GM21423 (cell line): ENCODE measurements at regions not wholly inside any gene's neighbourhood (a gene's known extent, or its start where the extent isn't known, plus 50 kb on each side); places are given as distances from the start of the nearest gene placed in this dataset.
"Not testable (repeated sequence)": the region's sequence is repeated elsewhere in the genome, so short reads cannot be mapped to it uniquely, and the experiment has no call there.

Experiments
- ATAC-seq: cut with Tn5 transposase; IDR thresholded peaks from one replicate; pipeline ENCODE4 v1.9.1; 2021; ENCODE audit warnings: mild to moderate bottlenecking, moderate library complexity; ENCODE audit not compliant: unreplicated experiment

DNA sequence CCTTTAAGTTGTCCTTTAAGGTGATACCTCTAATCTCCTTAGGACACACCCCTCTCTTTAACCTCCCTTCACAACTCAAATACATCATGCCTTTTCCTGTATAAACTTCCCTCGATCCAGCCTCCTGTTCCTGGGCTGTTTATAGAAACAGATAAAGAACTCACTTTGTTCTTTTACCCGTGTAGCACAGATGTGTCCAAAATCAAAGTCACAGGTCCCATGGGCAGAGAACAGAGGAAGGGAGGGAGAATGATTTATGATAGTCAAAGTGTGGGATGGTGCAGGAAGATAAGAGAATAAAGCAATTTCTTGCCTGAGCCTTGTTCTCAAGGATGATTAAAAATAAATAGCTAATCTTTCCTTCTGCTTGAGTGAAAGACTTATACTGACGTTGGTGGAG, 50.3 kb upstream of the CABCOCO1 start:
- no peak for ATAC-seq

DNA sequence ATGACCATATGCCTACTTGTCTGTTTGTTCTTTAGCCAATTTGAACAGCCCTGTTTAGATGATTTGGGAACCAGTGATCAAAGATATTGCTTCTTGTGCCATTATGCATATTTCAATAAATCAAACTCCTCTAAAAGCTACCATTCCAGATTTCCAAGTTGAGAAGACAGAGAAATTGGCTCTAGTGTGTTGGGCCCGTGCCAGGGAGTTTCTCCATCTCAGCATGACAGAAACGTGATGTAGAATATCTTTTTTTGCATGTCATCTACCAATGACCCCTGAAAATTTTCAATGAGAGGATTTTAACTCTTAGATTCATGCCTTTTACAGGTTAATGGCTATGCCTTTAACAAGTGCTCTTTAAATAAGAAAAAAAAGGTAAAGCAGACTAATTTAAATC, 50.7 kb upstream of the CABCOCO1 start:
- no peak for ATAC-seq

DNA sequence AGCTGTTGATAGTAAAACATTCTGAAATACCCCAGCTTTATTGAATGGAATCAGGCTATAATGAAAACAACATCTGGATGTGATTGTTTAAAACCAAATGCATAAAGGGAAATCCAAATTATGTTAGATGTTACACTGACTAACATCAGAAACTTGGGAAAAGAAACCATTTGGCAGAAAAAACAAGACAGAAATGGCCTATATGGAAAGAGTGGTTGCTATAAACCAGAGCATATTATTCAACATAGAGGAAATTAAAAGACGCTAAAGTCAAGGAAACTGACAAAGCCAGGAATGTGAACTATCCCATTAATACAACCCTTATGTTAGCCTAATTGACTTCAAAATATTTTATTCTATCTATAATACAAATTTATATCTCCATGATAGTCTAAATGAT, 53.0 kb upstream of the CABCOCO1 start:
- no peak for ATAC-seq

DNA sequence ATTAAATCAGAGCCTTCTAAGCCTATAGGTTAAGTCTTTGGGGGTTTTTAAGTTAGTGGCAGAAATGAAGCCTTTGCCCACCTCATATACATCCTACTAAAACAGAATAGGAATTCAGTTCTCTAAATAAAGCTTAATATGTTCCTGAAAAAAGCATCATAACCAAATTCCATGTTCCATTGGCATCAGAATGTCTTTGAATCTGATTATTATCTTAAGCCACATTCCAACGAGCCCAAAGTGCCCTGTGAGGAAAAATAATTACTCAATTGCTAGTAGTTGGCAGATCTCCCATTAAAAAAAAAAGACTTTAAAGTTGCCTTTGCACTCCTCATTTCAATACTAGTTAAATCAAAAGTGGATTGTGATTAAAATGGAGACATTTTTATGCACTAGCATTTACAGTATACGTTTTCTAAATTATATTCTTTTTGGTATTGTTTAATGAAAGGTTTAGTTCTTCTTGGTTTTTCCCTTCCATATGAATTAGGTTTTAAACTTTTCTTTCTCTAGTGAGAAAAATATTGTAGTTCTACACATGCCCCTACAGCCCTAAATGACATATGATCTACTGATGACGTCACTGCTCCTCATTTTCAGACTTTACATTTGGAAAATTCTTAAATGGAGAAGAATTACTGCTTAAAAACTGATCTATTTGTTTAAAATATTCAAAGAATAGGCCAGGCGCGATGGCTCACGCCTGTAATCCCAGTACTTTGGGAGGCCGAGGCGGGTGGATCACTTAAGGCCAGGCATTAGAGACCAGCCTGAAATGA, 54.3 kb upstream of the CABCOCO1 start:
- no peak for ATAC-seq

DNA sequence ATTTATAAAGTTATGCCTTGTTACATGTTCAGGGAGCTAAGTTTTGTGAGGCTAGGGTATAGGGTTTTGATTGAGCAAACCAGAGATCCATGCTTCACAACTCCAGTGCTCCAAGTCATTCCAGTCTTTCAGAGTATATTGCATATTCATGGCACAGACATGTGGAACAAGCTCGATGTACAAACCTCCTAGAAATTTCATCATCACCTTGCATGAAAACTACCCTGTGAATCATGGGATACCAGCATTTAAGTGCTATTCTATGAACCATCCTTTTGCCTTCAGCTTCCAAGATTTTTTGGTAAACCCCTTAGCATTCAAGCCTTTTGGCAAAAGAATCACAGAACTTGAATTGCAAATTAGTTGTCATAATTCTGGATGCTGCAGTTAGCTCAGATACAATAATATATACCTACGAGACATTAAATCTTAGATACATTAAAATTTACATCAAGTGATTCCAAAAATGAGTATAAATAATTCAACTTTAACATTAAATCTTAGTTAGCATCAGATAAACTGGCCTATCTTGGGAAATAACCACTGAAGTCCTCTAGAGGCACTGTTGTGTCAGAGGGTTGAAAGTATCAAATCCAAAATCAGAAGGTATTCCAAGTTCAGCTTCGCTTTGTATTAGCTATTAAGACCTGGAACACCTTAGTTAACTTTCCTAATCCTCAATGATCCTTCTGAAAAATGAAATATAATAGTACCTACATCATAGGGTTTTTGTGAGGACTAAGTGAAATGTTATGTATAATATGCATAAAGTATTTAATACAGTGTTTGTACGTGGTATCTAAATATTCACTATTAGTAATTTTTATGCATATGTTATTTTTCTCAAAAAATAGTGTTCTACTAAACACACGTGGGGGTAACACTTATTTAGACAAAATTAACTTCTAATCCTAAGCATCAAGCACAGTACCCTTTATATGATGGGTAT, 55.5 kb upstream of the CABCOCO1 start:
- ATAC-seq: no peak

DNA sequence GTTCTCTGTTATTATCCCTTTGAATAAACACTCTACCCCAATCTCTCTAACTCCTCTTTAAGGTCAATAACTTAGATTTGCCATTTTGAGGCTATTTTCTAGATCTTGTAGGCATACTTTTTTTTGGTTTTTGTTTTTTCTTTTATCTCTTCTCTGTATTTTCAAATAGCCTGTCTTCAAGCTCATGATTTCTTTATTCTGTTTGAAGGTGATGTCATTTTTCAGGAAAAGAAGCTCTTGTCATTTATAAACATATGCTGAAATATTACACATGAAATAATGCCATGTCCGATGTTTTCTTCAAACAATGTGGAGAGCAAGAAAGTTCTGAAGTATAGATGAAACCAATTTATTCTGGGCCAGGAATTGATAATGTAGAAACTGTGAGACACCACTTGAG, 57.5 kb upstream of the CABCOCO1 start:
- no peak for ATAC-seq

DNA sequence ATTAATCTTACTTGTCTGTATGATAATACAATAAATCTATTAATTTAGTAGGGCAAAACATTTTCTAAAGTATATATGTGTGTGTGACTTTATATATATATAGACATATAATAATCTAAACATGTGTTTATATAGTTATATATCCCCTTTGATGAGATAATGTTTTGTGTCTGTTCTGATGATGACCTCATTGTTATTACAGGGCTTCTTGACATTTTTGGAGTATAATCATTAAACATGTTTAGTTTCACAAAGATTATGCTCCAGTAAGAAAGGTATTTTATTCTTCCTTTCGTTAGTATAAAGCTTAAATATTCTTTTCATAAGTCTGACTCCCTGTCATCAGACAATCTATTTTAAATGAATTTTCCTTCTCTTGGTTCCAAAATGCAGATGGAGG, 62.3 kb upstream of the CABCOCO1 start:
- no peak for ATAC-seq

DNA sequence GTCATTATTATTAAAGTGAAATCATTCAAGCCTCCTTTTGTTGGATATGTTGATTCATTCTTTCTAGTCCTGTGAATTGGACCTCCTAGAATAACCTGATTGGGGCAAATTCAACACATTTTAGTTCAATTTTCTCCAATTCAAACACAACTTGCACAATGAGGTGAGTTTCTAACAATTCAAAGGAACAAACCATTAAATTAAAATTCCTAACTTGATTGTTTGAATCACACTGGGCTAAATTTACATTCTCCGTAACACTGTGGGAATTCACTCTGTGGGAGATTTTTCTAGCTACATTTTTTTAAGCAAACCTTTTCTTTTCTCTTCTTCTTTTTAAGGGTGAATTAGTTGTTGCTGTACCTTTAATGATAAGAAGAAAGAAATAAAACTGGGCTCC, 68.3 kb upstream of the CABCOCO1 start:
- ATAC-seq: no peak

DNA sequence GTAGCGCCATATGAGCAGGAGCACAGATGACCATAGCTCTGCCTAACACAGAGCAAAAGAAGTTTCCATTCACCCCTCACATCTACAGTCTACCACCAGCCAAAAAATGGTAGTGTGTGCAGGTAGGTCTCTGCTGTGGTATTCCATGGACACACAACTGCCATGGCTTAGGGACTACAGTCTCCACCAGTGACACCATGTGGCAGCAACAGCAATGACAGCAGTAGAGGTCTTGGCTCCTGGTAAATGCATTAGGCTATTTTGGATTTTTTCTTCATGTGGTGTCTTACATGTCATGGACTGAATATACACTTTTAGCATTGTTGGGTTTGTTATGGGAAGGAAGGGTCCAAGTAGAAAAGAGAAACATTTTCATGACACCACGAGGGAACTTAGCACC, 70.1 kb upstream of the CABCOCO1 start:
- no peak for ATAC-seq

DNA sequence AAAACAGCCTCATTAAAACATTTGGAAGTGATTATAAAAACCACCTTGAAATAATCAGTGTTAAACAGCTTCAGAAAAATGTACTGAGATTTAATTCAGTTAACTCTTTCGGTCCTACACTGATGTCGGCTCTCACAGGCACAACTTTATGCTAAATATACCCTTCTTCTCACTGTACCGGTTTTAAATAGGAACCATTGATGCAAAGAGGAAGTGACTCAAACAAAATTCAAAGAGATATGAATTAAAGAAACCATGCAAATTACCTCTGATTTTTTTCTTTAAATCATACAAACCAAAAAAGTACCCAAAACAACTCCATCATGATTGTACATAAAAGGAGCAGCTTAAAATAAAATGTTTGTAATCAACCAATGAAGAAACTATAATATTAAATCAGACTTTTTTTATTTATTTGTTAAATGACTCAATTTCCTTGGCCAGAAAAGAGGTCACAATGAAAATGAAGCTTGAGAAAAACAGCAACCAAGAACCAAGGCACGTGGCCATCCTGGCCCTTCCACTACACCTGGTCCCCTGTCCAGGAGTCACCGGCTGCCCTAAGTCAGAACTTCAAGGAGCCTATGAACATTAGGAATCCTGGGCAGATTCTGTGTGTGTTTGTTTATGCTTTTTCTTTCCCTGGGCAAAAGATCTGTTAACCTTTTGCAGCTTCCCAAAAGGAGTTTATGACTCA, 73.0 kb upstream of the CABCOCO1 start:
- ATAC-seq: no peak

DNA sequence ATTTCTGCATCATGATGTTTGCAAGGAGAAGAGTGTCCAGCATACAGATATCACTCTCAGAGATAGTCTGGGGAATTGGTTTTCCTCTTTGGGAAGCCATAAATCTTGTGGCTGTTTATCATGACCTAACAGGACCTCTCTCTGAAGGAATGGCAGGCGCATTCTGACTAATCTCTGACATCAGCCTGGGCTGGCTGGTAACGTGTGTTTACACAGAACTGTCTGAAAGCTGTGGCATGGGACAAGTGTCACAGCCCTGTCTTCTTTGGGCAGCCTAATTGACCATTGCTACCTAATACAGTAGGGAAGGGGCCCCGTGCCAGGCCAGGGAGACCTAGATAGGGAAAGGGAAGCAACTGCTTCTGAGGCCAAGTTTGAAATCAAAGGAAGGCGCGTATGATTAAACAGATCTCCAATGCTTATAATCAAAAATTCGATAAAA, 73.9 kb upstream of the CABCOCO1 start:
- ATAC-seq: no peak

DNA sequence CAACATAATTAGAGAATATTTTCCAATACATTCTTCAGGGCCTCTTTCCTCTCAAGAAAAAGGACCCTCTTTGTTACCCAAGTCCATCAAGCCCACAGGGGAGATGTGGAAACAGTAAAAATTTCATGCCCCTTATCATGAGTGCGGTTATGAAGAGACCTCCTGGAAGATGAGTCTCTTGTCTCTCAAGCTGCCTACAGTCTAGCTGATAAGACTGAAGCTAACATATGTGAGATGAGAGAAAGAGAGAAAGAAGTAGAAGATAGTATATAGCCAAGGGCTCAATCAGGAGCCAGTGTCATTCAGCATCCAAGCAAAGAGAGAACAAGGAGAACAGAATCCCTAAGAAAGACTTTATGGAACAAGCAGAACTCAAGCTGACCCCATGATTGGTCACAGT, 75.9 kb upstream of the CABCOCO1 start:
- no peak for ATAC-seq

DNA sequence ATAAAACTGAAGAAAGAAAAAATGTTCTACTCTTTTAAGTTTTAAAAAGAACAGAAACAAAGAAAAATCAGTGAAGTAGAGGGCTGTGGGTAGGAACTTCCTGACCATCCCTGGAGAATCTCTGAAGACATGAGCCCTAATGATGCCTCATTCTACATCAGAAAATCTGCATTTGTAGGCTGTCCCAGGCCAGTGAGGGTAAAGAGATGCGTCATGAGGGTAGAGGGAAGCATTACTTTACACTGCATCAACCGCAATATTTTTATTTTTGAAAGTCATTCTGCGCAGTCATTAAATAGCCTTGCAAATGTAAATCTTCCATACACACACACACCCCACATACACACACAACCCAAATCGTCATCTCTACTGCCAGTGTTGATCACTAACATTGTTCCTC, 82.1 kb upstream of the CABCOCO1 start:
- ATAC-seq: no peak

DNA sequence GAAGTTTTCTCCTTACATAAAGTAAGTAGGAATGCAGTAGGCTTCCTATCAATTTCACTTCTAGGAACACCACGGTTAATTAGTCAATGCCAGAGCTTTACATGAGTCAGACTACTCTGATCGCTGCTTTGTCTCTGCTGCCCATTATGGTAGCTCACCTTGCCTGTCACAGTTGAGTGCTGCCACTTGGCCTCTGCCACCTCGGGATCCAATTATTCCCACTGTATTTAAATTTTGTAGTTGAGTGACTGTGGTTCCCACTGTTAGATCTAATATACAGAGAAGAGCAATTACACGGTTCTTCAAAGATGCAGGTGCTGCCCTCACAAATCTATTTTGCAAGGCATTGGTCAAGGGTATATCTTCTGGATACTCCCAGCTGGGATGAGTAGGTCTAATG, 92.5 kb upstream of the CABCOCO1 start:
- not testable (repeated sequence) for ATAC-seq

DNA sequence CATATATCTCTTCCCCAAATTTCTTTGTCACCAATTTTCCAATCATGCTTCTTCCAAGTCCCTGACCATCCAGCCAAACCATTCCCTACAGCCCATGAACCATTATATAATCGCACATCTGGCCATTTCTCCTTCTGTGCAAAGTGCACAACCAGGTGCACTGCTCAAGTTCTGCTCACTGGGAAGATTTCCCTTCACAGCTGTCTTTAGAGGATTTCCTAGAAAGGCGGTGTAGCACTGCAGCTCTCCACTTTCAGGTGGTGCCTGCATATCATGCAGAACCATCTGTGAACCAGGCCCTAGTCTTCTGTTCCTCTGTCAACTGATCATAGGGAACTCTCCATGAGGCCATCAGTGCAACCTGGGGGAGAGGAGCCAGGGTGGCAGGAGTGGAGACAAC, 95.0 kb upstream of the CABCOCO1 start:
- no peak for ATAC-seq

DNA sequence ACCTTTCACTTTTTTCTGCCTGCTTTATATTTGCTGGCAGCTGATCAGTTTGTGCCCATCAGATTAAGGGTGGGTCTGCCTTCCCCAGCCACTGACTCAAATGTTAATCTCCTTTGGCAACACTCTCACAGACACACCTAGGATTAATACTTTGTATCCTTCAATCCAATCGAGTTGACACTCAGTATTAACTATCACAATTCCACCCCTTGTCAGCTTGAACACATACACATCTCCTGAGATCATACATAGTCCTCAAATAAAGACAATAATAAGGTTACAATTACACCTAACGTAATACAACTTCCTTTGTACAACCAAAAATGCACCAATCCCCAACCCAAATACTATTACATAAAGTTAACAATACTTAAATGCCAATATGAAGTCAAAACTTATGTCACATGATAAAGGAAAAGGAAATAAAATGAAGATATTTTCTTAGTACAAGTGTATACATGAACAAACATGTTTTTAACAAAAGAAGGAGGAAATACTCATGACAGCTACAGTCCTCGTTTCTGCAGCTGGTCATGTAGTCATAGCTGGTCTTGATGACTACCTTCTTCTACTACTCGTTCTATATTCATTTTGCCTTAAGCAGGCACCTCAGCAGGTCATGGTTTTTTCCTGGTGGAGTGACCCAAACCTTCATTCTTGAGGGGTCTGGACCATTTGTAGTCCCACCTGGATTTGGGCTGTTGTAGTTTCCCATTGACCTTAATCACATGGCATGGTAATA, 96.7 kb upstream of the CABCOCO1 start:
- no peak for ATAC-seq

DNA sequence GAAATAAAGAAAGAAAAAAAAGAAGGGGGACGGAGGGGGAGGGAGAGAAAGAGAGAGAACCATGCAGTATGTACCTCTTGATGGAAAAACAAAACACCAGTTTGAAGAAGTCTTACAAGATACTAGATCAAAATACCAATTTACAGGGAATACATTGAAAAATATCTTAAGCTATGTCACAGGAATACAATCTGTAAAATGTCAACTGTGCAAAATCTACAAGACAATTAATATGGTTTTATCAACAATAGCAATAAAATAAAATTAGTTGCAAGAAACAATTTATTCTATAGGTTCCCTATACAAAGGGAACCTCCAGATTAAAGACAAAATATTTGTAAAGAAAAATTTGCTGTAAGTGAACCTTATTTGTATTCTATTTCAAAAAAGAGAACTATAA, 98.3 kb upstream of the CABCOCO1 start:
- no peak for ATAC-seq

DNA sequence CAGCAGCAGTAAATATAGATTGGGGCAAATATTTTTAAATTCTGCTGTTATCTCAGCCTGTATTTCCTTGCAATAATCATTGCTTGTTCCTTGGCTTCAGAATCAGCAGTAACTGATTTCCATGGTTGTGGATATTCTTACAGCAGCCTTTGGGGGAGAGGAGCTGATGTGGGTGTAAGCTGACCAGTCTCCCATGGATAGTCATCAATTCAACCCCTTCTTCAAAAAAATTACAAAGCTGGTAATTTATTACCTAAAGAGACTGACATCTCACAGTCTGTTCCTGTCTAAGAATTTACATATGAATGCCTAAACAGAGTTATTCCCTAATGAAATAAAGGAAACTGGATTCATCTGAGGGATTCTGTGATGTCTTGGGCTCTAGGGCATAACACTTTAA, 103.1 kb upstream of the CABCOCO1 start:
- ATAC-seq: no peak

DNA sequence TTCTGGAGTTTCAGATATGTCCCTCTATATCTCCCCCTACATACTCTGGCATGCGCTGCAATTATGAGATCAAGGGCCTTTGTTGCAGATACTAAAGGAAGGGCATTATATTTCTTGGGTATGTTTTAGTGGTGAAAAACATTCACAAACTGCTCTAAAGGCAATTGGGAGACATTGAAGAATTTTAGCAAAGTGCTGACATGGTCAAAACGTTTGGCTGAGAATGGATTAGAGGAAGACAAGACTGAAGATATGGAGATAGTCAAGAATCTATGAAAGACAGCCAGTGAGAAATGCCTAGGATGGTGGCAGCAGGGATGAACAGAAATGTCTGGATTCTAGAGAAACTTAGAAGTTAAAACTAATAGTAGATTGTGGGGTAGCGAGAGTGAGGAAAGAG, 104.5 kb upstream of the CABCOCO1 start:
- ATAC-seq: no peak

DNA sequence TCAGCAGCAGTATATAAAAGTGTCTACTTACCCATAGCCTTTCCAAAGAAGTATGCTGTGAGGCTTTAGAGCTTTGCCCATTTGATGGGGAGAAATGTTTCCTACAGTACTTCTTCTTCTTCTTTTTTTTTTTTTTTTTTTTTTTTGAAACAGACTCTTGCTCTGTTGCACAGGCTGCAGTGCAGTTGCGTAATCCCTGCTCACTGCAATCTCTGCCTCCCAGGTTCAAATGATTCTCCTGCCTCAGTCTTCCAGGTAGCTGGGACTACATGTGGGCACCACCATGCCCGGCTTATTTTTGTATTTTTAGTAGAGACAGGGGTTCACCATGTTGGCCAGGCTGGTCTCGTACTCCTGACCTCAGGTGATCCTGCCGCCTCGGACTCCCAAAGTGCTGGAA, 101.7 kb upstream of the TMEM26 start:
- no peak for ATAC-seq

DNA sequence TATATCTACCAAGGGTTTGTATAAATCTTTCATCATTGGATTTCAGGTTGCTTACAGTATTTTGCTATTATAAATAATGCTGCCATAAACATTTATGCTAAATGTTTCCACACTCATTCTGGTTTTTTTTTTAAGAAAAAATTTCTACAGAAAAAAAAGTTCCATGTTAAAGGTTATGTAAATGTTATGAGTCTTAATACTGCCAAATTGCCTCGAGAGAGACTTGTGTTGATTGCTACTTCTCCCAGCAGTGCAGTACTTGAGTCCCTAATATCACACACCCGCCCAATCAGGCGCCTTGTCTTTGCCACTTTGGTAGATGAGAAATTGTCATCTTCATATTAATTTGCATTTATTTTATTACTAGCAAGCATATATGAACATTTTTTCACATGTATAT, 96.7 kb upstream of the TMEM26 start:
- no peak for ATAC-seq
